CD14-positive monocyte (primary cell): ENCODE measurements at regions not wholly inside any gene's neighbourhood (a gene's known extent, or its start where the extent isn't known, plus 50 kb on each side); places are given as distances from the start of the nearest gene placed in this dataset.

Source experiments
- DNase-seq, 3 donors: peaks; one replicate each; pipeline ENCODE4 v3.0.0-alpha.2; 2011 to 2022
- H2AFZ ChIP-seq: 2 replicates; pipeline ENCODE4 v1.6.0; 2012; ENCODE audit warnings: mild to moderate bottlenecking, low read depth, low read length, inconsistent platforms; ENCODE audit not compliant: insufficient read depth, poor library complexity, severe bottlenecking
- H3K27ac ChIP-seq, 2 donors: 1 replicate in 1 of 2; 2 replicates in 1 of 2; pipeline ENCODE4 v1.5.1; 2012 to 2013; ENCODE audit warnings: low read length in 2 of 2, control low read depth in 1 of 2, inconsistent platforms in 1 of 2, low read depth in 1 of 2, mild to moderate bottlenecking in 1 of 2
- H3K27me3 ChIP-seq, 2 donors: one replicate each; pipeline versions ENCODE4 v1.6.0 to v1.6.1; 2011 to 2013; ENCODE audit warnings: low read length in 2 of 2; ENCODE audit not compliant: control insufficient read depth in 2 of 2, insufficient read depth in 2 of 2
- H3K36me3 ChIP-seq, 2 donors: replicated peaks in 1 of 2; 1 replicate in 1 of 2; 2 replicates in 1 of 2; pipeline versions ENCODE4 v1.5.1 to v1.6.1; 2012 to 2013; ENCODE audit warnings: low read length in 2 of 2, control low read depth in 1 of 2, inconsistent platforms in 1 of 2, mild to moderate bottlenecking in 1 of 2; ENCODE audit not compliant: insufficient read depth in 2 of 2, control insufficient read depth in 1 of 2
- H3K4me1 ChIP-seq, 2 donors: 1 replicate in 1 of 2; 2 replicates in 1 of 2; pipeline versions ENCODE4 v1.5.1 to v1.6.1; 2012 to 2013; ENCODE audit warnings: low read length in 2 of 2, control low read depth in 1 of 2, inconsistent platforms in 1 of 2, mild to moderate bottlenecking in 1 of 2, moderate library complexity in 1 of 2; ENCODE audit not compliant: insufficient read depth in 2 of 2, control insufficient read depth in 1 of 2
- H3K4me2 ChIP-seq: replicated peaks from 2 replicates; pipeline ENCODE3; 2012; ENCODE audit warnings: low read length, moderate library complexity, mild to moderate bottlenecking; ENCODE audit not compliant: poor library complexity, severe bottlenecking; ENCODE audit errors: extremely low read depth
- H3K4me3 ChIP-seq, 3 experiments: fragments of 200-600 bp in 1 of 3; sonication (generic) in 1 of 3; replicated peaks in 1 of 3; 1 replicate in 2 of 3; 2 replicates in 1 of 3; pipeline ENCODE4 v1.5.1; 2011 to 2013; ENCODE audit warnings: low read length in 3 of 3, mild to moderate bottlenecking in 3 of 3, control low read depth in 2 of 3, low read depth in 2 of 3, inconsistent platforms in 1 of 3, moderate library complexity in 1 of 3
- H3K79me2 ChIP-seq: 2 replicates; pipeline ENCODE4 v1.6.0; 2012; ENCODE audit warnings: mild to moderate bottlenecking, control low read depth, inconsistent platforms, low read length, moderate library complexity; ENCODE audit not compliant: insufficient read depth
- H3K9ac ChIP-seq: 2 replicates; pipeline ENCODE4 v1.6.0; 2017; ENCODE audit warnings: low read length, mild to moderate bottlenecking; ENCODE audit not compliant: insufficient read depth, poor library complexity, severe bottlenecking
- H3K9me3 ChIP-seq, 2 donors: replicated peaks in 1 of 2; 1 replicate in 1 of 2; 2 replicates in 1 of 2; pipeline versions ENCODE4 v1.5.1 to v1.6.1; 2012 to 2013; ENCODE audit warnings: low read length in 2 of 2, control low read depth in 1 of 2; ENCODE audit not compliant: control insufficient read depth in 1 of 2, insufficient read depth in 1 of 2
- H4K20me1 ChIP-seq: 2 replicates; pipeline ENCODE4 v1.6.0; 2012; ENCODE audit warnings: mild to moderate bottlenecking, low read length, control low read depth, moderate library complexity; ENCODE audit not compliant: insufficient read depth
- H3K27ac Mint-ChIP-seq, 7 donors: one replicate each; pipeline ENCODE4 v1.8.0; 2020; ENCODE audit warnings: mild to moderate bottlenecking in 7 of 7, mixed read lengths in 7 of 7, moderate library complexity in 6 of 7, inconsistent platforms in 2 of 7
- H3K27me3 Mint-ChIP-seq, 3 donors: one replicate each; pipeline ENCODE4 v1.8.0; 2021 to 2022; ENCODE audit warnings: low read depth in 3 of 3, mild to moderate bottlenecking in 3 of 3, mixed read lengths in 3 of 3, moderate library complexity in 3 of 3, inconsistent platforms in 1 of 3
- H3K36me3 Mint-ChIP-seq, 2 donors: one replicate each; pipeline ENCODE4 v1.8.0; 2020; ENCODE audit warnings: mixed read lengths in 2 of 2, inconsistent platforms in 1 of 2, mild to moderate bottlenecking in 1 of 2
- H3K4me1 Mint-ChIP-seq: one replicate; pipeline ENCODE4 v1.8.0; 2020; ENCODE audit warnings: mild to moderate bottlenecking, mixed read lengths
- H3K4me3 Mint-ChIP-seq, 2 donors: one replicate each; pipeline ENCODE4 v1.8.0; 2020; ENCODE audit warnings: mild to moderate bottlenecking in 2 of 2, mixed read lengths in 2 of 2, moderate library complexity in 1 of 2
- H3K9me3 Mint-ChIP-seq, 7 donors: one replicate each; pipeline ENCODE4 v1.8.0; 2020 to 2022; ENCODE audit warnings: mixed read lengths in 7 of 7, mild to moderate bottlenecking in 6 of 7, moderate library complexity in 6 of 7, inconsistent platforms in 2 of 7
- CTCF ChIP-seq: fragments of 200-600 bp; IDR thresholded peaks from one replicate; pipeline ENCODE4 v1.8.0; 2022; ENCODE audit warnings: antibody characterized with exemption, mild to moderate bottlenecking
- WGBS: methylation state at CpG from one replicate; pipeline ENCODE4 v1.1.5; 2013; ENCODE audit warnings: missing lambda C conversion rate; ENCODE audit not compliant: insufficient coverage; 5-methylcytosine and 5-hydroxymethylcytosine counted together
- intact Hi-C, 2 donors: fragments of 100-400 bp; cut with micrococcal nuclease; formaldehyde crosslinking; loops; one replicate each; pipeline versions ENCODE4 v1.15.0 to v1.15.1; 2023

GRCh38 chr14:26773906-26774593 lies 176.2 kb upstream of the NOVA1 start:
- Mint-ChIP-seq H3K9me3 (peaks cover 0 to 2% (median 0%) of the 10 kb centered on the region in 7 donors), H3K27ac (no peak overlapping the region), H3K4me3 (no peak overlapping the region), H3K27me3 (no peaks in the 10 kb centered on the region), H3K36me3 (no peaks in the 10 kb centered on the region), H3K4me1 (no peaks in the 10 kb centered on the region)
- H3K4me2 ChIP-seq = no peak overlapping the region
- no peak for TF ChIP-seq CTCF
- H3K27ac ChIP-seq = no peak overlapping the region
- H3K9me3 ChIP-seq = no peaks in the 10 kb centered on the region
- H3K4me1 ChIP-seq = no peaks in the 10 kb centered on the region
- intact Hi-C loops = no loop called here
- no peak overlapping the region for H3K4me3 ChIP-seq
- no peak overlapping the region for H2AFZ ChIP-seq
- WGBS = no CpG with 5 or more reads among the region's 5 CpGs
- H4K20me1 ChIP-seq = no peaks in the 10 kb centered on the region
- H3K79me2 ChIP-seq = no peaks in the 10 kb centered on the region
- no peak for DNase-seq
- no peaks in the 10 kb centered on the region for H3K36me3 ChIP-seq
- no peaks in the 10 kb centered on the region for H3K27me3 ChIP-seq
- no peak overlapping the region for H3K9ac ChIP-seq

- no peak overlapping the region for H3K4me3 ChIP-seq
- no peaks in the 10 kb centered on the region for H3K4me1 Mint-ChIP-seq
- H3K36me3 ChIP-seq = no peaks in the 10 kb centered on the region
- H3K4me3 Mint-ChIP-seq = no peak overlapping the region
- H3K36me3 Mint-ChIP-seq = no peaks in the 10 kb centered on the region
- no peak overlapping the region for H2AFZ ChIP-seq
- H3K27me3 Mint-ChIP-seq = no peaks in the 10 kb centered on the region
- intact Hi-C loops = no loop called here
- no peaks in the 10 kb centered on the region for H3K27me3 ChIP-seq
- no peaks in the 10 kb centered on the region for H4K20me1 ChIP-seq
- H3K4me1 ChIP-seq = no peaks in the 10 kb centered on the region
- H3K9ac ChIP-seq = no peak overlapping the region
- H3K79me2 ChIP-seq = no peaks in the 10 kb centered on the region
- H3K27ac ChIP-seq = no peak overlapping the region
- no peaks in the 10 kb centered on the region for H3K9me3 Mint-ChIP-seq
- WGBS = 56% methylated on average over 2 of the region's 5 CpGs
- H3K4me2 ChIP-seq = no peak overlapping the region
- no peaks in the 10 kb centered on the region for H3K9me3 ChIP-seq
- no peak for TF ChIP-seq CTCF
- H3K27ac Mint-ChIP-seq = no peak overlapping the region
- DNase-seq = no peak
Measured at GRCh38 chr14:26775765-26776563, 178.1 kb upstream of the NOVA1 start.
